HepG2 (cell line): ENCODE measurements at regions not wholly inside any gene's neighbourhood (a gene's known extent, or its start where the extent isn't known, plus 50 kb on each side); places are given as distances from the start of the nearest gene placed in this dataset.

Source experiments
- ATAC-seq: fragments of 200-7000 bp; cut with Tn5 transposase; 3 replicates; pipeline ENCODE4 v1.9.1; 2020; ENCODE audit warnings: mild to moderate bottlenecking, moderate library complexity
- BruUV-seq: library from RNA; stranded (reverse); fragments of 400-500 nt; replicated peaks from 2 replicates; lab custom pipeline; 2021; lab: Mats Ljungman, UMichigan
- CTCF ChIA-PET: fragments of 300-600 bp; formaldehyde crosslinking; extraction: SDS; loops from one replicate; lab custom pipeline; 2021; ENCODE audit warnings: low total read pairs, inconsistent platforms, low intra/inter-chr PET ratio; lab: Yijun Ruan, JAX
- POLR2A ChIA-PET: fragments of 350-600 bp; sonication (Branson Sonifier 250); formaldehyde crosslinking; loops from one replicate; lab custom pipeline; 2020; ENCODE audit warnings: antibody characterized with exemption, inconsistent platforms; lab: Yijun Ruan, JAX
- DNase-seq: peaks from one replicate; pipeline ENCODE4 v3.0.0-alpha.2; 2015; ENCODE audit warnings: low spot score
- FAIRE-seq: peaks from 3 replicates; lab custom pipeline; 2011; peaks lifted over from hg19 to GRCh38; lab: Jason Lieb, UNC
- H2AFZ ChIP-seq: one replicate; pipeline ENCODE4 v1.6.1; 2011; ENCODE audit warnings: low read length, inconsistent platforms
- H3K27ac ChIP-seq: fragments of 300-600 bp; 3 replicates; pipeline ENCODE4 v1.8.0; 2011; ENCODE audit warnings: mixed run types, mild to moderate bottlenecking, mixed read lengths, low read length, inconsistent platforms; ENCODE audit not compliant: insufficient read depth; ENCODE audit errors: extremely low read length
- H3K27me3 ChIP-seq, 2 experiments: fragments of 200-600 bp in 1 of 2; 2 replicates in 1 of 2; 3 replicates in 1 of 2; pipeline versions ENCODE4 v1.6.0 to v1.8.0; 2011; ENCODE audit warnings: low read length in 2 of 2, mild to moderate bottlenecking in 2 of 2, moderate library complexity in 2 of 2, inconsistent platforms in 1 of 2; ENCODE audit not compliant: insufficient read depth in 2 of 2, control insufficient read depth in 1 of 2
- H3K36me3 ChIP-seq, 2 experiments: fragments of 200-600 bp in 1 of 2; replicated peaks in 1 of 2; 2 replicates in 1 of 2; 3 replicates in 1 of 2; pipeline versions ENCODE4 v1.5.1 to v1.8.0; 2011; ENCODE audit warnings: low read length in 2 of 2, inconsistent platforms in 1 of 2; ENCODE audit not compliant: insufficient read depth in 2 of 2, control insufficient read depth in 1 of 2
- H3K4me1 ChIP-seq: 2 replicates; pipeline ENCODE4 v1.5.1; 2012; ENCODE audit warnings: low read length, inconsistent platforms; ENCODE audit not compliant: insufficient read depth
- H3K4me2 ChIP-seq: 2 replicates; pipeline ENCODE4 v1.6.0; 2011; ENCODE audit warnings: low read depth, low read length, inconsistent platforms
- H3K4me3 ChIP-seq, 3 experiments: fragments of 200-600 bp in 1 of 3; sonication (generic), shearing (Covaris generic) in 1 of 3; replicated peaks in 1 of 3; 2 replicates each; pipeline ENCODE4 v1.5.1; 2011 to 2016; ENCODE audit warnings: low read length in 3 of 3, inconsistent platforms in 2 of 3, low read depth in 2 of 3, mild to moderate bottlenecking in 2 of 3, control low read depth in 1 of 3, mixed read lengths in 1 of 3; ENCODE audit not compliant: insufficient read depth in 1 of 3
- H3K79me2 ChIP-seq: one replicate; pipeline ENCODE4 v1.6.1; 2011; ENCODE audit warnings: low read length, inconsistent platforms; ENCODE audit not compliant: insufficient read depth
- H3K9ac ChIP-seq: 2 replicates; pipeline ENCODE4 v1.6.0; 2011; ENCODE audit warnings: mild to moderate bottlenecking, low read depth, low read length, inconsistent platforms; ENCODE audit not compliant: insufficient read depth
- H3K9me3 ChIP-seq: 2 replicates; pipeline ENCODE4 v1.5.1; 2012; ENCODE audit warnings: mild to moderate bottlenecking, low read length
- H4K20me1 ChIP-seq: 2 replicates; pipeline ENCODE4 v1.6.0; 2011; ENCODE audit warnings: inconsistent platforms, mild to moderate bottlenecking, low read length, moderate library complexity; ENCODE audit not compliant: insufficient read depth
- BHLHE40 ChIP-seq: IDR thresholded peaks from 2 replicates; pipeline ENCODE4 v1.6.1; 2011; ENCODE audit warnings: low read length, improper control_type of control experiment
- E2F2 ChIP-seq: sonication (generic); formaldehyde crosslinking; IDR thresholded peaks from 2 replicates; pipeline ENCODE4 v1.4.0; 2020; ENCODE audit warnings: missing genetic modification reagents, borderline replicate concordance
- KDM5B ChIP-seq: sonication (generic); formaldehyde crosslinking; IDR thresholded peaks from 2 replicates; pipeline ENCODE4 v1.4.0; 2020; ENCODE audit warnings: missing genetic modification reagents, mild to moderate bottlenecking, borderline replicate concordance
- MAFG ChIP-seq: sonication (generic); formaldehyde crosslinking; IDR thresholded peaks from 2 replicates; pipeline ENCODE4 v1.5.1; 2020; ENCODE audit warnings: mild to moderate bottlenecking, missing genetic modification reagents
- MXI1 ChIP-seq: IDR thresholded peaks from 3 replicates; pipeline ENCODE4 v1.6.1; 2012; ENCODE audit warnings: low read depth, low read length, inconsistent platforms, borderline replicate concordance
- PAX8 ChIP-seq: sonication (generic); formaldehyde crosslinking; IDR thresholded peaks from 2 replicates; pipeline ENCODE4 v1.8.0; 2022; ENCODE audit warnings: mild to moderate bottlenecking, missing genetic modification reagents, borderline replicate concordance
- SRSF4 ChIP-seq: fragments of 200-400 bp; formaldehyde crosslinking; IDR thresholded peaks from one replicate; pipeline ENCODE4 v1.6.1; 2018; ENCODE audit warnings: mild to moderate bottlenecking, low read depth, low read length, moderate library complexity; ENCODE audit not compliant: poor library complexity, severe bottlenecking
- TBX3 ChIP-seq: fragments of 450-650 bp; IDR thresholded peaks from 2 replicates; pipeline ENCODE4 v1.6.1; 2017; ENCODE audit warnings: antibody characterized with exemption, mild to moderate bottlenecking, inconsistent platforms, borderline replicate concordance
- ZNF253 ChIP-seq: sonication (generic); formaldehyde crosslinking; IDR thresholded peaks from 2 replicates; pipeline ENCODE4 v1.8.0; 2022; ENCODE audit warnings: mild to moderate bottlenecking, missing genetic modification reagents, borderline replicate concordance
- ZNF574 ChIP-seq: sonication (generic); formaldehyde crosslinking; IDR thresholded peaks from 2 replicates; pipeline ENCODE4 v1.4.0; 2020; ENCODE audit warnings: missing genetic modification reagents
- ZNF589 ChIP-seq: sonication (generic); formaldehyde crosslinking; conservative IDR thresholded peaks from 2 replicates; pipeline ENCODE4 v1.8.0; 2022; ENCODE audit warnings: mild to moderate bottlenecking, moderate library complexity, missing genetic modification reagents
- ZNF761 ChIP-seq: sonication (generic); formaldehyde crosslinking; conservative IDR thresholded peaks from 2 replicates; pipeline ENCODE4 v1.4.0; 2020; ENCODE audit warnings: mild to moderate bottlenecking, missing genetic modification reagents
- ZSCAN22 ChIP-seq: sonication (generic); formaldehyde crosslinking; IDR thresholded peaks from 2 replicates; pipeline ENCODE4 v1.4.0; 2020; ENCODE audit warnings: mild to moderate bottlenecking, missing genetic modification reagents
- ZSCAN30 ChIP-seq: sonication (generic); formaldehyde crosslinking; IDR thresholded peaks from 2 replicates; pipeline ENCODE4 v1.5.0; 2020; ENCODE audit warnings: mild to moderate bottlenecking, missing genetic modification reagents
- in situ Hi-C: cut with HindIII; loops from 2 replicates; pipeline ENCODE4 v1.10.0; 2017; ENCODE audit warnings: low pct_unique_long_range_greater_than_20kb; ENCODE audit not compliant: extremely low pct_ligation_motif_present
- intact Hi-C: fragments of 100-400 bp; cut with micrococcal nuclease; formaldehyde crosslinking; loops from one replicate; pipeline ENCODE4 v1.10.0; 2022; ENCODE audit not compliant: unreplicated experiment
- TF ChIP-seq, protein P1 (sequence below): IDR thresholded peaks from 2 replicates; pipeline ENCODE4 v1.6.1; 2016; ENCODE audit warnings: missing biosample characterization, missing genetic modification reagents, low read depth

DNA sequence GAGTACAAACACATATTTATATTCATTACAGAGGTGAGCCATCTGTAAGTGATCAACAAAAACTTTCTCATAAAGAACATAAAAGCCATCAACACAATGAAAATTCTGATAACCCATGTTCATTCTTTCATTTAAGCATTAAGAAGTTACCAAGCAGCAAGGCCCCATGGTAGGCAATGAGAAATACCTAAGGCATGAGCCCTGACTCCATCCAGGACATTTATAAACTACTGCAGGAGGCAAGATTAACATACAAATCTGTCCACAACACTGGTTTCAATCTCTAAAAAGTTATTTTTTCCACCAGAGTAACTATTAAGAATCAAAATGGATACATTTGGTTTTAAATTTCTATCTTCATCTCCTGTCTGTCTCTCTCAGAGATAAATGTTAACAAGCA is 76.1 kb downstream of the SIPA1L2 start:
- no peak for FAIRE-seq
- no peak overlapping the region for H2AFZ ChIP-seq
- intact Hi-C loops (no loop called here), in situ Hi-C loops (no loop called here)
- no peak overlapping the region for H3K4me2 ChIP-seq
- TF ChIP-seq PAX8 (CRISPR knock-in tag) (no peak), ZNF761 (no peak), ZSCAN30 (no peak), SRSF4 (no peak), ZNF589 (CRISPR knock-in tag) (no peak), TBX3 (no peak), ZNF574 (CRISPR knock-in tag) (no peak), MAFG (CRISPR knock-in tag) (no peak), MXI1 (no peak), ZSCAN22 (CRISPR knock-in tag) (no peak), ZNF253 (no peak), KDM5B (CRISPR knock-in tag) (no peak), E2F2 (no peak), BHLHE40 (no peak)
- TF ChIP-seq, protein P1, sequence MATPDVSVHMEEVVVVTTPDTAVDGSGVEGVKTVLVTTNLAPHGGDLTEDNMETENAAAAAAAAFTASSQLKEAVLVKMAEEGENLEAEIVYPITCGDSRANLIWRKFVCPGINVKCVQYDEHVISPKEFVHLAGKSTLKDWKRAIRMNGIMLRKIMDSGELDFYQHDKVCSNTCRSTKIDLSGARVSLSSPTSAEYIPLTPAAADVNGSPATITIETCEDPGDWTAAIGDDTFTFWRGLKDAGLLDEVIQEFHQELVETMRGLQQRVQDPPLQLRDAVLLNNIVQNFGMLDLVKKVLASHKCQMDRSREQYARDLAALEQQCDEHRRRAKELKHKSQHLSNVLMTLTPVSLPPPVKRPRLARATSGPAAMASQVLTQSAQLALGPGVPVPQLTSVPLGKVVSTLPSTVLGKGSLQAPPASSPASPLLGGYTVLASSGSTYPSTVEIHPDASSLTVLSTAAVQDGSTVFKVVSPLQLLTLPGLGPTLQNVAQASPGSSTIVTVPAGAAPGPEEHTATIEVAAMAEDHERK (CRISPR knock-in tag): no peak
- TF ChIP-seq, all 625 proteins: peak for 0
- Histone ChIP-seq H3K27ac (no peak overlapping the region), H3K4me3 (no peak overlapping the region), H3K9me3 (no peaks in the 10 kb centered on the region), H3K9ac (no peak overlapping the region), H4K20me1 (no peaks in the 10 kb centered on the region), H3K36me3 (no peaks in the 10 kb centered on the region), H3K4me1 (no peaks in the 10 kb centered on the region), H3K27me3 (no peaks in the 10 kb centered on the region; a peak in 1 of 5 replicates), H3K79me2 (no peaks in the 10 kb centered on the region)
- DNase-seq: no peak
- ChIA-PET POLR2A (no interaction called here), CTCF (no interaction called here)
- no TSS peak for BruUV-seq
- ATAC-seq: no peak
